ENCODE measurements at regions not wholly inside any gene's neighbourhood (a gene's known extent, or its start where the extent isn't known, plus 50 kb on each side); places are given as distances from the start of the nearest gene placed in this dataset.
"Not testable (repeated sequence)": the region's sequence is repeated elsewhere in the genome, so short reads cannot be mapped to it uniquely, and the experiment has no call there.

GRCh38 chr4:159743971-159744370, 641.1 kb downstream of the RAPGEF2 start:
- DNase-seq (ENCODE audit: low spot score): no peak

GRCh38 chr4:159747983-159748382, 645.1 kb downstream of the RAPGEF2 start:
- no peak for DNase-seq (ENCODE audit: low spot score)

GRCh38 chr4:159748834-159749444, 646.1 kb downstream of the RAPGEF2 start:
- DNase-seq (ENCODE audit: low spot score): no peak

- DNase-seq (ENCODE audit: low spot score): no peak
These were observed 654.6 kb downstream of the RAPGEF2 start for GRCh38 chr4:159757499-159757898.

GRCh38 chr4:159758061-159758460, 655.2 kb downstream of the RAPGEF2 start:
- no peak for DNase-seq (ENCODE audit: low spot score)

- DNase-seq (ENCODE audit: low spot score): no peak
These were observed 659.8 kb downstream of the RAPGEF2 start for GRCh38 chr4:159762672-159763071.

- no peak for DNase-seq (ENCODE audit: low spot score)
These were observed 661.6 kb downstream of the RAPGEF2 start for GRCh38 chr4:159764343-159764952.

GRCh38 chr4:159765382-159765781, 662.5 kb downstream of the RAPGEF2 start:
- DNase-seq (ENCODE audit: low spot score): no peak

GRCh38 chr4:159766241-159766640, 663.4 kb downstream of the RAPGEF2 start:
- no peak for DNase-seq (ENCODE audit: low spot score)

GRCh38 chr4:159767406-159767805, 664.5 kb downstream of the RAPGEF2 start:
- DNase-seq (ENCODE audit: low spot score): no peak

GRCh38 chr4:159768016-159768415, 665.1 kb downstream of the RAPGEF2 start:
- DNase-seq (ENCODE audit: low spot score): no peak

GRCh38 chr4:159770401-159770800, 667.5 kb downstream of the RAPGEF2 start:
- DNase-seq (ENCODE audit: low spot score): no peak

GRCh38 chr4:159770969-159771368, 668.1 kb downstream of the RAPGEF2 start:
- DNase-seq (ENCODE audit: low spot score): no peak

GRCh38 chr4:159776961-159777360, 674.1 kb downstream of the RAPGEF2 start:
- no peak for DNase-seq (ENCODE audit: low spot score)

- no peak for DNase-seq (ENCODE audit: low spot score)
These were observed 674.8 kb downstream of the RAPGEF2 start for GRCh38 chr4:159777689-159778088.

- no peak for DNase-seq (ENCODE audit: low spot score)
These were observed 675.4 kb downstream of the RAPGEF2 start for GRCh38 chr4:159778298-159778697.

- DNase-seq (ENCODE audit: low spot score): no peak
These were observed 676.8 kb downstream of the RAPGEF2 start for GRCh38 chr4:159779716-159780115.

- no peak for DNase-seq (ENCODE audit: low spot score)
These were observed 677.5 kb downstream of the RAPGEF2 start for GRCh38 chr4:159780196-159780922.

- DNase-seq (ENCODE audit: low spot score): no peak
These were observed 685.0 kb downstream of the RAPGEF2 start for GRCh38 chr4:159787901-159788300.

- no peak for DNase-seq (ENCODE audit: low spot score)
These were observed 688.5 kb downstream of the RAPGEF2 start for GRCh38 chr4:159791334-159791733.

GRCh38 chr4:159804592-159804991, 701.7 kb downstream of the RAPGEF2 start:
- DNase-seq (ENCODE audit: low spot score): not testable (repeated sequence)

GRCh38 chr4:159823743-159824142, 720.9 kb downstream of the RAPGEF2 start:
- DNase-seq (ENCODE audit: low spot score): no peak

- DNase-seq (ENCODE audit: low spot score): no peak
These were observed 725.8 kb downstream of the RAPGEF2 start for GRCh38 chr4:159828687-159829086.

Data from CD4-positive, alpha-beta T cell treated with Interleukin-15 for 4 hours (primary cell).